Sigmoid colon (tissue), 6 donors: ENCODE measurements at regions not wholly inside any gene's neighbourhood (a gene's known extent, or its start where the extent isn't known, plus 50 kb on each side); places are given as distances from the start of the nearest gene placed in this dataset.
"Not testable (repeated sequence)": the region's sequence is repeated elsewhere in the genome, so short reads cannot be mapped to it uniquely, and the experiment has no call there.

ENCODE experiments used
- DNase-seq: peaks from one replicate; pipeline ENCODE4 v3.0.0-alpha.2; 2019
- H3K27ac ChIP-seq, 4 donors: fragments of 200-600 bp; sonication (generic); one replicate each; pipeline ENCODE4 v1.5.1; 2016 to 2019; ENCODE audit warnings: mild to moderate bottlenecking in 1 of 4
- H3K27me3 ChIP-seq, 3 donors: fragments of 200-600 bp; sonication (generic); one replicate each; pipeline ENCODE4 v1.5.1; 2019; ENCODE audit warnings: mild to moderate bottlenecking in 1 of 3
- H3K36me3 ChIP-seq, 4 donors: fragments of 200-600 bp; sonication (generic); one replicate each; pipeline ENCODE4 v1.5.1; 2016 to 2019
- H3K4me1 ChIP-seq, 4 donors: fragments of 200-600 bp; sonication (generic); one replicate each; pipeline ENCODE4 v1.5.1; 2017 to 2019
- H3K4me3 ChIP-seq, 4 donors: fragments of 200-600 bp; sonication (generic); one replicate each; pipeline ENCODE4 v1.5.1; 2017 to 2019; ENCODE audit warnings: mild to moderate bottlenecking in 2 of 4, moderate library complexity in 1 of 4
- H3K9me3 ChIP-seq, 4 donors: fragments of 200-600 bp in 3 of 4; sonication (generic) in 3 of 4; one replicate each; pipeline versions ENCODE4 v1.5.1 to v1.6.1; 2013 to 2019
- EP300 ChIP-seq, 4 donors: sonication (generic); formaldehyde crosslinking; IDR thresholded peaks; one replicate each; pipeline ENCODE4 v1.6.1; 2017; ENCODE audit warnings: antibody characterized with exemption in 4 of 4
- POLR2A ChIP-seq, 2 donors: fragments of 450-650 bp; IDR thresholded peaks; one replicate each; pipeline ENCODE4 v1.6.1; 2016; ENCODE audit warnings: antibody characterized with exemption in 2 of 2, mild to moderate bottlenecking in 2 of 2, moderate library complexity in 2 of 2
- POLR2AphosphoS5 ChIP-seq, 4 donors: sonication (generic); formaldehyde crosslinking; IDR thresholded peaks; one replicate each; pipeline ENCODE4 v1.6.1; 2017; ENCODE audit warnings: antibody characterized with exemption in 4 of 4
- WGBS, 2 donors: extraction: QIAGEN DNeasy Blood & Tissue Kit; methylation state at CpG; one replicate each; pipeline ENCODE4 v1.1.7; 2013; 5-methylcytosine and 5-hydroxymethylcytosine counted together
- intact Hi-C: fragments of 100-400 bp; cut with DNase I; formaldehyde crosslinking; loops from one replicate; pipeline ENCODE4 v1.15.1; 2023
- TF ChIP-seq, protein P1 (sequence below), 4 experiments: fragments of 450-650 bp in 3 of 4; fragments of 200-600 bp in 1 of 4; IDR thresholded peaks; one replicate each; pipeline ENCODE4 v1.5.1; 2016 to 2019; ENCODE audit warnings: antibody characterized with exemption in 4 of 4, mild to moderate bottlenecking in 3 of 4, moderate library complexity in 2 of 4
- donor health status: healthy with polysubstance abuse.
- donor health status: healthy.

DNA sequence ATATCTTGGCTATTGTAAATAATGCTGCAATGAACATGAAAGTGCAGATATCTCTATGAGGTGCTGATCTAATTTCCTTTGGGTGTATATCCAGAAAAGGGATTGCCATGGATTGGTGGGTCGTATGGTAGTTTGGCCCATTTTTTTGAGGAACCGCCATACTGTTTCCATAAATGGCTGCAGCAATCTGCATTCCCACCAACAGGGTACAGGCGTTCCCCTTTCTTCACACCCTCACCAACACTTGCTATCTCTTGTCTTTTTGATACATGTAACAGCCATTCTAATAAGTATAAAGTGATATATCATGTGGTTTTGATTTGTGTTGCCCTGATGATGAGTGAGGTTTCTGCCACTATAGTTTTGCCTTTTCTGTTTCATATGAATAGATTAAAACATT is 146.7 kb downstream of the NR2F2 start:
- TF ChIP-seq, protein P1, sequence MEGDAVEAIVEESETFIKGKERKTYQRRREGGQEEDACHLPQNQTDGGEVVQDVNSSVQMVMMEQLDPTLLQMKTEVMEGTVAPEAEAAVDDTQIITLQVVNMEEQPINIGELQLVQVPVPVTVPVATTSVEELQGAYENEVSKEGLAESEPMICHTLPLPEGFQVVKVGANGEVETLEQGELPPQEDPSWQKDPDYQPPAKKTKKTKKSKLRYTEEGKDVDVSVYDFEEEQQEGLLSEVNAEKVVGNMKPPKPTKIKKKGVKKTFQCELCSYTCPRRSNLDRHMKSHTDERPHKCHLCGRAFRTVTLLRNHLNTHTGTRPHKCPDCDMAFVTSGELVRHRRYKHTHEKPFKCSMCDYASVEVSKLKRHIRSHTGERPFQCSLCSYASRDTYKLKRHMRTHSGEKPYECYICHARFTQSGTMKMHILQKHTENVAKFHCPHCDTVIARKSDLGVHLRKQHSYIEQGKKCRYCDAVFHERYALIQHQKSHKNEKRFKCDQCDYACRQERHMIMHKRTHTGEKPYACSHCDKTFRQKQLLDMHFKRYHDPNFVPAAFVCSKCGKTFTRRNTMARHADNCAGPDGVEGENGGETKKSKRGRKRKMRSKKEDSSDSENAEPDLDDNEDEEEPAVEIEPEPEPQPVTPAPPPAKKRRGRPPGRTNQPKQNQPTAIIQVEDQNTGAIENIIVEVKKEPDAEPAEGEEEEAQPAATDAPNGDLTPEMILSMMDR (IDR thresholded peaks at IDR 0.05) = no peak
- TF ChIP-seq EP300 (IDR thresholded peaks at IDR 0.05) (no peak), POLR2AphosphoS5 (IDR thresholded peaks at IDR 0.05) (no peak), POLR2A (IDR thresholded peaks at IDR 0.05) (no peak)
- Histone ChIP-seq H3K36me3 (no peaks in the 10 kb centered on the region), H3K4me3 (no peak overlapping the region), H3K4me1 (no peaks in the 10 kb centered on the region), H3K27me3 (no peaks in the 10 kb centered on the region), H3K27ac (no peak overlapping the region), H3K9me3 (no peaks in the 10 kb centered on the region)
- intact Hi-C loops = no loop called here
- DNase-seq = no peak
- 92 to 95% methylated on average over 3 of the region's 3 CpGs for WGBS, 2 donors

DNA sequence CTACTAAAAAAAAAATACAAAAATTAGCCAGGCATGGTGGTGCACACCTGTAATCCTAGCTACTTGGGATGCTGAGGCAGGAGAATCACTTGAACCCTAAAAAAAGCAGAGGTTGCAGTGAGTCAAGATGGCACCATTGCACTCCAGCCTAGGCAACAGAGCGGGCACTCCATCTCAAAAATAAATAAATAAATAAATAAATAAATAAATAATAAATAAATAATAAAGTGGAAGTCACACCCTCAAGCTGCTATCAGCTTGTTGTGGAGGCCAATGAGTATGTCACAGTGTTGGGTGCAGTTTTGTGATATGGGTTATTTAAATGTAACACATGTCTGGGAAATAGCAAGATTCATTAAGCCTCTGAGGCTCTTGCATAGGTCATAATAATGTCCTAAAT is 153.9 kb downstream of the NR2F2 start:
- DNase-seq, H3K4me1 ChIP-seq, H3K4me3 ChIP-seq, H3K9me3 ChIP-seq, H3K27ac ChIP-seq, intact Hi-C loops, H3K27me3 ChIP-seq, H3K36me3 ChIP-seq: not testable (repeated sequence)
- WGBS, 2 donors = 88 to 93% methylated on average over 1 of the region's 1 CpG

DNA sequence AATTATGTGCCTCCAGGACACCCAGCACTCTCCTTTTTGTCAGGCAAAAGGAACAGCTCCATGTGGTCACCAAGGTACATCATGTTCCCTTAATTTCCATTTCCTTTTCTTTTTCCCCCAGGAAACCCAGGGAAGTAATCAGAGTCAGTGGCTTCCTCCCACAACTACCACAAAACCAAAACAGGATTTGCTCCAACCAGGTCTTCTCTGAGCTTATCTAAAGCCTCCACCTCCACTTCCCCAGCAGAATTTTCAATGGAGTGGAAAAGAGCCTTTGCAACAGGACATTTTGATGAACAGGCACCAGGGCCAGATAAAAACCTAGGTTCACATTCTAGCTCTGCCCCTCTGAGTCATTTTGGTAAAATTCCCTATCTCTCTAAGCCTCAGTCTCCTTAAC is 154.3 kb downstream of the NR2F2 start:
- no peak for DNase-seq
- Histone ChIP-seq H3K9me3 (no peaks in the 10 kb centered on the region), H3K36me3 (no peaks in the 10 kb centered on the region), H3K4me1 (no peaks in the 10 kb centered on the region), H3K4me3 (no peak overlapping the region), H3K27ac (no peak overlapping the region), H3K27me3 (no peaks in the 10 kb centered on the region)
- TF ChIP-seq POLR2A (IDR thresholded peaks at IDR 0.05) (no peak), EP300 (IDR thresholded peaks at IDR 0.05) (no peak), POLR2AphosphoS5 (IDR thresholded peaks at IDR 0.05) (no peak)
- TF ChIP-seq, protein P1 (IDR thresholded peaks at IDR 0.05) = no peak
- intact Hi-C loops = no loop called here

- intact Hi-C loops = no loop called here
- TF ChIP-seq POLR2A (IDR thresholded peaks at IDR 0.05) (no peak), POLR2AphosphoS5 (IDR thresholded peaks at IDR 0.05) (no peak), EP300 (IDR thresholded peaks at IDR 0.05) (no peak)
- TF ChIP-seq, protein P1 (IDR thresholded peaks at IDR 0.05) = no peak
- no peak for DNase-seq
- H3K27me3 ChIP-seq = peaks cover 0 to 13% (median 0%) of the 10 kb centered on the region in 3 donors
- no peak overlapping the region for H3K4me3 ChIP-seq
- WGBS, 2 donors = 59 to 72% methylated on average over 3 of the region's 3 CpGs
- no peaks in the 10 kb centered on the region for H3K36me3 ChIP-seq
- H3K4me1 ChIP-seq = no peaks in the 10 kb centered on the region
- H3K27ac ChIP-seq = no peak overlapping the region
- H3K9me3 ChIP-seq = no peaks in the 10 kb centered on the region
Observed at GRCh38 chr15:96487245-96487644, 156.7 kb downstream of the NR2F2 start.

DNA sequence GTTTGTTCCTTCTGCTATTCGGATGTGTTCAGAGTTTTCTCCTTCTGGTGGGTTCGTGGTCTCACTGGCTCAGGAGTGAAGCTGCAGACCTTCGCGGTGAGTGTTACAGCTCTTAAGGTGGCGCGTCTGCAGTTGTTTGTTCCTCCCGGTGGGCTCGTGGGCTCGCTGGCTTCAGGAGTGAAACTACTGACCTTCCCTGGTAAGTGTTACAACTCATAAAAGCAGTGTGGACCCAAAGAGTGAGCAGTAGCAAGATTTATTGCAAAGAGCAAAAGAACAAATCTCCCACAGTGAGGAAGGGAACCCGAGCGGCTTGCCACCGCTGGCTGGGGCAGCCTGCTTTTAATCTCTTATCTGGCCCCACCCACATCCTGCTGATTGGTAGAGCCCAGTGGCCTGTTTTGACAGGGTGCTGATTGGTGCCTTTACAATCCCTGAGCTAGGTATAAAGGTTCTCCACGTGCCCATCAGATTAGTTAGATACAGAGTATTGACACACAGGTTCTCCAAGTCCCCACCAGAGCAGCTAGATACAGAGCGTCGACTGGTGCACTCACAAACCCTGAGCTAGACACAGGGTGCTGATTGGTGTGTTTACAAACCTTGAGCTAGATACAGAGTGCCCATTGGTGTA is 160.7 kb downstream of the NR2F2 start:
- intact Hi-C loops, DNase-seq: not testable (repeated sequence)
- 64 to 75% methylated on average over 15 of the region's 15 CpGs for whole genome bisulfite sequencing, 2 donors

DNA sequence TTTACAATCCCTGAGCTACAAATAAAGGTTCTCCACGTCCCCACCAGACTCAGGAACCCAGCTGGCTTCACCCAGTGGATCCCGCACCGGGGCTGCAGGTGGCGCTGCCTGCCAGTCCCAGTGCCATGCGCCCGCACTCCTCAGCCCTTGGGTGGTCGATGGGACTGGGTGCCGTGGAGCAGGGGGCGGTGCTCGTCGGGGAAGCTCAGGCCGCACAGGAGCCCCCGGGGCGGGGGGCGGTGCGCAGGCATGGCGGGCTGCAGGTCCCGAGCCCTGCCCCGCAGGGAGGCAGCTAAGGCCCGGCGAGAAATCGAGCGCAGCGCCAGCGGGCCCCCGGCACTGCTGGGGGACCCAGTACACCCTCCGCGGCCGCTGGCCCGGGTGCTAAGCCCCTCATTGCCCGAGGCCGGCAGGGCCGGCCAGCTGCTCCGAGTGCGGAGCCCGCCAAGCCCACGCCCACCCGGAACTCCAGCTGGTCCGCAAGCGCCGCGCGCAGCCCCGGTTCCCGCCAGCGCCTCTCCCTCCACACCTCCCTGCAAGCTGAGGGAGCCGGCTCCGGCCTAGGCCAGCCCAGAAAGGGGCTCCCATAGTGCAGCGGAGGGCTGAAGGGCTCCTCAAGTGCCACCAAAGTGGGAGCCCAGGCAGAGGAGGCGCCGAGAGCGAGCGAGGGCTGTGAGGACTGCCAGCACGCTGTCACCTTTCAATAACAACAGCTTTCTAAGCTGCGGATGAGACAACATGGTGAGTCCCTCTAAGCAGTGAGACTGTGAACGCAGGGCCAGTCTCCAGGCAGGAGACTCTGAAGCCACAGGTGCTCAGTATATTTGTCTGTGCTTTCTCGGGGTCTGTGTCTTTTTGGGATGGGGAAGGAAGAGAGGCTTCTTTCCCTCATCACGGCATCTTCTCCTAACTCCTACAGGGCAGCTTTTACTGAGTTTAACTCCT is 161.5 kb downstream of the NR2F2 start:
- H3K9me3 ChIP-seq, H3K27ac ChIP-seq, DNase-seq, intact Hi-C loops, H3K4me3 ChIP-seq, H3K36me3 ChIP-seq, H3K4me1 ChIP-seq: not testable (repeated sequence)
- WGBS, 2 donors = 92 to 93% methylated on average over 58 of the region's 58 CpGs
- peaks cover 0 to 13% (median 0%) of the 10 kb centered on the region in 3 donors for H3K27me3 ChIP-seq

More for the DNA sequence above, 160.7 kb downstream of the NR2F2 start:
- peaks cover 0 to 13% (median 0%) of the 10 kb centered on the region in 3 donors for H3K27me3 ChIP-seq
- H3K4me3 ChIP-seq, H3K9me3 ChIP-seq, H3K27ac ChIP-seq, H3K36me3 ChIP-seq, H3K4me1 ChIP-seq: not testable (repeated sequence)
